ENCODE measurements at regions not wholly inside any gene's neighbourhood (a gene's known extent, or its start where the extent isn't known, plus 50 kb on each side); places are given as distances from the start of the nearest gene placed in this dataset.
"Not testable (repeated sequence)": the region's sequence is repeated elsewhere in the genome, so short reads cannot be mapped to it uniquely, and the experiment has no call there.

- DNase-seq (ENCODE audit: extremely low read depth in 1 of 2, low read depth in 1 of 2): no peak
Observed at GRCh38 chr4:53886090-53886489, 178.3 kb downstream of the CHIC2 start.

GRCh38 chr4:53885668-53886067, 178.7 kb downstream of the CHIC2 start:
- DNase-seq (ENCODE audit: extremely low read depth in 1 of 2, low read depth in 1 of 2): no peak

- DNase-seq (ENCODE audit: extremely low read depth in 1 of 2, low read depth in 1 of 2): not testable (repeated sequence)
Observed at GRCh38 chr4:53877096-53877495, 187.3 kb downstream of the CHIC2 start.

GRCh38 chr4:53866055-53866454, 198.3 kb downstream of the CHIC2 start:
- no peak for DNase-seq (ENCODE audit: extremely low read depth in 1 of 2, low read depth in 1 of 2)

- no peak for DNase-seq (ENCODE audit: extremely low read depth in 1 of 2, low read depth in 1 of 2)
Observed at GRCh38 chr4:53865054-53865453, 199.4 kb downstream of the CHIC2 start.

GRCh38 chr4:53863736-53864365, 200.6 kb downstream of the CHIC2 start:
- no peak for DNase-seq (ENCODE audit: extremely low read depth in 1 of 2, low read depth in 1 of 2)

GRCh38 chr4:53863158-53863557, 201.2 kb downstream of the CHIC2 start:
- DNase-seq (ENCODE audit: extremely low read depth in 1 of 2, low read depth in 1 of 2): no peak

GRCh38 chr4:53861856-53862610, 202.4 kb downstream of the CHIC2 start:
- no peak for DNase-seq (ENCODE audit: extremely low read depth in 1 of 2, low read depth in 1 of 2)

GRCh38 chr4:53859305-53859704, 205.1 kb downstream of the CHIC2 start:
- no peak for DNase-seq (ENCODE audit: extremely low read depth in 1 of 2, low read depth in 1 of 2)

GRCh38 chr4:53858744-53859143, 205.7 kb downstream of the CHIC2 start:
- DNase-seq (ENCODE audit: extremely low read depth in 1 of 2, low read depth in 1 of 2): no peak

GRCh38 chr4:53855581-53856250, 208.7 kb downstream of the CHIC2 start:
- DNase-seq (ENCODE audit: extremely low read depth in 1 of 2, low read depth in 1 of 2): no peak

GRCh38 chr4:53854991-53855568, 209.3 kb downstream of the CHIC2 start:
- DNase-seq (ENCODE audit: extremely low read depth in 1 of 2, low read depth in 1 of 2): no peak

GRCh38 chr4:53852343-53852742, 212.1 kb downstream of the CHIC2 start:
- no peak for DNase-seq (ENCODE audit: extremely low read depth in 1 of 2, low read depth in 1 of 2)

GRCh38 chr4:53847965-53848364, 216.4 kb downstream of the CHIC2 start:
- no peak for DNase-seq (ENCODE audit: extremely low read depth in 1 of 2, low read depth in 1 of 2)

- no peak for DNase-seq (ENCODE audit: extremely low read depth in 1 of 2, low read depth in 1 of 2)
Observed at GRCh38 chr4:53844551-53844950, 219.9 kb downstream of the CHIC2 start.

- DNase-seq (ENCODE audit: extremely low read depth in 1 of 2, low read depth in 1 of 2): no peak
Observed at GRCh38 chr4:53844133-53844532, 220.3 kb downstream of the CHIC2 start.

GRCh38 chr4:53841711-53842110, 222.7 kb downstream of the CHIC2 start:
- no peak for DNase-seq (ENCODE audit: extremely low read depth in 1 of 2, low read depth in 1 of 2)

- no peak for DNase-seq (ENCODE audit: extremely low read depth in 1 of 2, low read depth in 1 of 2)
Observed at GRCh38 chr4:53840643-53841042, 223.8 kb downstream of the CHIC2 start.

GRCh38 chr4:53833302-53834003, 231.0 kb downstream of the CHIC2 start:
- not testable (repeated sequence) for DNase-seq (ENCODE audit: extremely low read depth in 1 of 2, low read depth in 1 of 2)

- no peak for DNase-seq (ENCODE audit: extremely low read depth in 1 of 2, low read depth in 1 of 2)
Observed at GRCh38 chr4:53832549-53832948, 231.9 kb downstream of the CHIC2 start.

GRCh38 chr4:53830511-53830910, 233.9 kb downstream of the CHIC2 start:
- DNase-seq (ENCODE audit: extremely low read depth in 1 of 2, low read depth in 1 of 2): no peak
